NCI-H1417 treated with DMSO at 0.1 percent for 48 hours (cell line): ENCODE measurements at regions not wholly inside any gene's neighbourhood (a gene's known extent, or its start where the extent isn't known, plus 50 kb on each side); places are given as distances from the start of the nearest gene placed in this dataset.
A peak's percentile ranks its signal among the peaks of the same experiment; 100 is the strongest.

Source experiments
- DNase-seq: peaks from one replicate; lab custom pipeline; 2025; lab: John Stamatoyannopoulos, UW

- DNase-seq, result no peak
These were observed 336.4 kb upstream of the FSHR start for GRCh38 chr2:49490710-49491109.

DNA sequence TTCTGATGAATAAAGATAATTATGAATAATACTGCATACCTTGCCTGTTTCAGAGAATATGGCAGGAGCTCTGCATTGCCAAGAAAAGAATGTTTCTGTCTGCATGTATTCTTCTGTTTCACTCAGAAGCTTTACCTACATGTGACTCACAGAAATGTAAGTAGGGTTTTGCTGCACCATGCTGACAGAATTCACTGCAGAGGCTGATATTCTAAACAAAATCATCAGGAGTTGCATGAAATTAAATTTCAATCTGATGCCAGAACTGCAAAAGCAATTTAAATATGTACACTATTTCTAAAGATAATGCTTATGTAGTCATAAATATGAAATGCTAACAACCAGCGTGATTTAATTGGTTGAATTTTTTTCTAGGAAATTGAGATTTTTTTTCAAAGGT, 332.8 kb upstream of the FSHR start:
- DNase-seq, result no peak

- no peak for DNase-seq
These were observed 326.2 kb upstream of the FSHR start for GRCh38 chr2:49480520-49480919.

GRCh38 chr2:49465157-49465831, 311.0 kb upstream of the FSHR start:
- DNase-seq, result no peak

DNA sequence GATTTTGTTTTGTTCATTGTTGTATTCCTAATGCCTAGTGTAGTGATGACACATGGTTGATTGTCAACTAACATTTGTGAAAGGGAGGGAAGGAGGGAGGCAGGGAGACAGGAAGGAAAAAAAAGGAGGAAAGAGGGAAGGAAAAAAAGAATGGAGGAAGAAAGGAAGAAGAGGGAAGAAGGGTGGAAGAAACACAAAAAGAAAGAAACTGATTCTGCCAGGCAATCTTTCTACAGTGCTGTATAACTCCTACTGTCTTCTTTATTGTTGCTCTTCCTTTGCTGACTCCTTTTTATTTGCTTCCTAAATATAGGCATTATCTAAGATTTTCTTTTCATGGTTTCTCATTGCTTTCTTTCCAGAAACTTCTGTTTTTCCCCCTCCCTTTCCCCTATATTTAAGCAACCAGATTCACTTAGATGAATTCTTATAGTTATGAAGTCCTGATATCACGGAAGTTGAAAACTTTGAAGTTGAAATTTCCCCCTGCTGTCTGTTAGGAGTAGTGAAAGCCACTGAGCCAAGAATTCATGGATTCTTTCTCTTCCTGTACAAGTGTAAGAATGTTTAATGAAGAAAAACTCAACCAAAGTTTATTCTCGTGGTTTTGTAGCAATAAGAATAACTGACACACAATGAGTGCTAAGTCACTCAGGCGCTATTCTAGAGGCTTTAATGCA, 305.1 kb upstream of the FSHR start:
- DNase-seq, result no peak

DNA sequence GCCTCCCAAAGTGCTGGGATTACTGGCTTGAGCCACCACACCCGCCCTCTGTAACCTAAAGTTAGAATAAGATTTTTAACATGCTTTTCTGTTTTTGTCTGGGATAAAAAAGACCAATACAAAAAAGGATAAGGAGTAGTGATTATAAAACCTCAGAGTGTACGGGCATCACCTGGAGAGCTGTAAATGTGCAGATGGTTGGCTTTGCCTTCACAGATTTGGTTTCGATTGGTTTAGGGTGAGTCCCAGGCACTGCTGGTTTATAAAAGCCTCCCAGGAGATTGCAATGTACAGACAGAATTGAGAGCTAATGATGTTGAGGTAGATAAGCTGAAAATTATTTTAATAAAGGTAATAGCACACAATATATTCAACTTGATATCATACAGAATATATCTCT, 289.7 kb upstream of the FSHR start:
- no peak for DNase-seq

- DNase-seq, result no peak
These were observed 272.7 kb upstream of the FSHR start for GRCh38 chr2:49426996-49427395.

DNA sequence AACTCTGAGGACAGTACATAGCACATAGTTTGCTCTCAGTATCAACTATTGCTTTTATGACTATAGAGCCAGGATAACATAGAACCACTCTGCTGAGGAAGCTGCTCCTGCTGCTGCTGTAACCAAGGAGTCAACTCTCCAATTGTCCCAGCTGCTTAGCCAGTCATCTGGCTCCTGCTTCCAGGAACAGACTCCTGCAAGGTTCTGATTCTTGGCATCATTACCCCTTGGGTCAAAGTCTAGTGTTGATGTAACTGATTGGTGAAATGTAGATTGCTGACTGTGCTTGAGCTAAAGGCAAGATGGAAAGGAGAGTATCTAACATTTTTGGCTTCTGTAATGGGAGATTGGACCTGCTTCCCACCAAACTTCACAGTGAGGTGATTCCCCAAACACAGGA, 261.9 kb upstream of the FSHR start:
- no peak for DNase-seq

DNA sequence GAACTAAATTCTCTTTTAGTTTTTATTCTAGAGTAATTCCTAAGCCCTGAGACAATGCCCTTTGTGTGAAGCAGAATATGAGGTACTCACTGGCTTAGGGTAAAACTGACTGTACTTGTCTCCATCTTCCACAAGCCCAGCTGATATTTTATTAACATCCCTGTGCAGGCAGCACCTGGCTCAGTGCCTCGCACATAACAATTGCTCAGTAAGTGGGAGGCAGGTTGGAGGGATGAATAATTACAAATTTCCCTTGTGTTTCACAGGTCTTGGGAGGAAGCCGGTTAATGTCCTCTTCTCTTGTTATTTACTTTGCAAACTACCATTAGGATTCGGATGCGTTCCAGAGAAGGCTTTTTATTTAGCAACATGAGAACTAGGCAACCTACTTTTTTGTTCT, 249.8 kb upstream of the FSHR start:
- DNase-seq, result peak; percentile 14

- DNase-seq, result no peak
These were observed 249.3 kb upstream of the FSHR start for GRCh38 chr2:49403637-49404036.

- DNase-seq, result no peak
These were observed 225.1 kb upstream of the FSHR start for GRCh38 chr2:49379406-49379805.

DNA sequence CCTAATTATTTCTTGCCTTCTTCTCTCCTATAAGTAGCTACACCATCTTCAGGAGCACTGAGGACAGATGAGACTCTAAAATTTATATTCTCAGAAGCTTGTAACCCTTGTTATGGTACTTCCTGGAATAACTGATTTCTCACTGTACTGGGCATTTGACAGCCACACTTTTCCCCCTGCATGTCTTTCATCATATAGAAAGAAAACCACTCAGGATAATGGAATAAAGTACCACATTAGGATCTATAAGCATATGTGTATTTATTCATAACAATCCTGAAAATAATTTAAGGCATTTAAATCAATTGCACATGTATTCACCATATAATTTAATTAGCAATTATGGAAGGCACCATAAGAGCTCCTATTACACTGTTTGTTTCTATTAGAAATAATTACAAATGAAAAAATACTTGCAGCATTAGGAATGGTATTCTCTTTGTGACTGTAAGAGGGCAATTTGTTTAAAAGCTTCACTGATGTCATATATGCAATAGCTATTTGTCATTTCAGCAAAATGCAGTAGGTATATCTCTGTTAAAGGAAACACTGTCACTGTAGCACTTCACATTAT, 216.9 kb upstream of the FSHR start:
- peak; percentile 5 for DNase-seq

- DNase-seq, result no peak
These were observed 215.3 kb upstream of the FSHR start for GRCh38 chr2:49369650-49370049.

GRCh38 chr2:49369101-49369500, 214.8 kb upstream of the FSHR start:
- no peak for DNase-seq

DNA sequence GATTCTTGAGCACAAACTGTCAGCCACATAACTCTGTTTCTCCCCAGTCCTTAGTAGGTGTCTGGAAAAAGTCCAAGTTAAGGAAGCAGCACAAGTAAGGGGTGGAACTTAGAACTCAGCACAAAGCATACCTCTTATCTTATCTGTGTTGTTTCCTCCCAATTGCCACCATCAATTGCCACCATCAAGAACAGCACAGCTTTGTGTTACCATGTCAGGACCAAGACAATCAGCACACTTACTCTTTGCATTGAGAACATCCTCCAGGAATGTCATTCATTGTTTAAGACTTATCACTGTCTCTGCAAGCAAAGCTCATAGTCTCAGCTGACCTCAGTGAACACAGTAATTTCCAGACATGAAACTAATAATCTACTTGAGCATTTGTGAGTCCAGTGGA, 212.7 kb upstream of the FSHR start:
- DNase-seq, result no peak

DNA sequence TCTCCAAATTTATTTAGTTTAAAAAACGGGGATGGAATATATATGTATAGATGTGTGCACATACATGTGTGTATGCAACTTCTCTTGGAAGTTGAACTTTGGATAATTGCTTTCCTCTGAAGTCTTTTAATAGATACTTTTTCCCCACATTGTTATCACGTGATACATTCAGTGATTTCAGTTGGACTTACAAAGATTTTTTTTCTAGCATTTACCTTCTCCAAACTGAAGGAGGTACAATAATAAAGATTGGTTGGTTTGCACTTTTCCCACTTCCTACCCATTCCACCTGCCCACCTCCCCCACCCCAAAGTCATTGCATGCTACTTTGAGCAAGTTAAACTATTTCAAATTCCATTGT, 206.1 kb upstream of the FSHR start:
- DNase-seq, result no peak

DNA sequence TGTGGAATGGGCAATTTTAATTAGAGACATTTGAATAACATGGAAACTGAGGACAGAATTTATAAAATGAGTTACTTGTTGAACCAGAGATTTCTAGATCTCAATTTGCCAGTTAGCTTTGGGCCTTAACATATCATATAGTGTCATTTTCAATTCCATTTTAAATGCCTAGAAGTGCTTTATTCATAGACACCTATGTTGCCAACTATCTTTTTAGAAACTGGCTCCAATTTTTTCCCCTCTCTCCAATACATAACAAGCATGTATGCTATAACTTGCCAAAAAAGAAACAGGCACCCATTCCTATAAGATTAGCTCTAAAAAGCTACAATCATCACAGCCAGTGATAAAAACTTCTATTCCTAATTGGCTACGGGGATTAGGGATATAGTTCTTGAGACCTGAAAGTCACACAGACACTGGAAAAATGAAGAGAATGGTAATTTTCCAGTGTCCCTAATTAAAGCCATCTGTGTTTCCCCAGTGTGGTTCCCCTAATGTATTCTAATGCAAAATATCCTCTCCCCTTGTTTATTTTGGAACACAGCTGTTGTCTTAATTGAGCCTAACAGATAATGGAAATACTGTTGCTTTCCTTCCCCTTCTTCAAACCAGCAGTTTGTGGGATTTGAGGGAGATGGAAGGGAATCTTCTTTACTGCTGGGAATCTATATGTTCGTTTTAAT, 205.5 kb upstream of the FSHR start:
- DNase-seq, result no peak

- DNase-seq, result no peak
These were observed 201.3 kb upstream of the FSHR start for GRCh38 chr2:49355611-49356010.

DNA sequence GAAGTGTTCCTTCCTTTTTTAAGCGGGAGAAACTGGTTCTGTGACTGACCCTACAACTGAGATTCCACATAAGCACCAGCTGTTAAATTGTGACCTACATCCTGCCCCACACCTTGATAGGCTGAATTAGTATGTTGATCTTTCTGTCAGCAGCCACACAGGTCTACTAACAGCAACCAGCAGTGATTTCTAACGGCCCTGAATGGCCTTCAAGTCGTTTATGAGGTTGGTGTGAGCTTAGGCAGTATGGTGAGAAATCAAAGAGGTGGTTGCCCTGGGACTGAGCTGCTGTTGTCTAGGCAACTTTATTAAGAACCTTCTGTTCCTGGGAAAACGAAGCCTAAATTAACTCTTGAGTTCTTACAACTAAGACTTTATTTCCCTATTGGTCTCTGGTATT, 197.2 kb upstream of the FSHR start:
- DNase-seq, result no peak

- DNase-seq, result no peak
These were observed 189.3 kb upstream of the FSHR start for GRCh38 chr2:49343638-49344037.

DNA sequence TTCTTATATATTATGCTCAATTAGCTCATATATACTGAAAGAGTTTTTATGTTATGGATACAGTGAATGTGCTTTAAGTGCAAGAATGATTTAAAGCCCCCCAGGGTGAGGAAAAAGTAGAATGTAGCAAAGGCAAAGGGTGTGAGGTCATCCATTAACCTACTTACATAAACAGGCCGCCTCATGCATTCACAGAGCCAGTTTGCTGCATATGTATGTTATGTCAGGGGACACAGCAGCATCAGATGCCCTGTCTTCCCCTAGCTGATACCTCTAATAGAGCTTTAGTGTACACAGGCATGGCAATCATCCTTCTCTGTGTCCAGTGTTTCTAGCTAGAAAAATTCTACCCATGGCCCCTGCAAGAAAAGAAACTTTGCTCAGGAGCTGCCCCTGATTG, 187.8 kb upstream of the FSHR start:
- DNase-seq, result no peak

GRCh38 chr2:49335546-49335945, 181.2 kb upstream of the FSHR start:
- DNase-seq, result no peak

DNA sequence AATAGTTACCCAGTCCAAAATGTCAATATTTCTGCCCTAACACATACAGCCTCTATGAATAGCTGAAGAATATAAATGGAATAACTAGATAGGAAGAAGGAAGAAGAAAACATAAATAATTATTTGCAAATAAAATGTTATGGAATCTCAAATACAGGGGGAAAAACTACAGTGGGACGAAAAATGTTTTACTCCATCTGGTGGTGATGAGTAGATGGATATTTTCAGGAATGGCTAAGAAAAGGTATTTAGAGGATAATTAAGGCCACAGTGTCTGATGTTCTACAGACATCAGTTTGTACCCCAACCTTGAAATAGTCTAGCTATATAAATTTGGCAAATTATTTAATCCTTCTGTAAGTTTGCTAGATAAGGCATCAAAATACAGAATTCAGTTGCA, 178.1 kb upstream of the FSHR start:
- DNase-seq, result no peak
